Karpas-422 (cell line): ENCODE measurements at regions not wholly inside any gene's neighbourhood (a gene's known extent, or its start where the extent isn't known, plus 50 kb on each side); places are given as distances from the start of the nearest gene placed in this dataset.

Experiments used
- DNase-seq: peaks from one replicate; pipeline ENCODE4 v3.0.0-alpha.2; 2015
- H2AFZ ChIP-seq: fragments of 200-600 bp; sonication (generic); 2 replicates; pipeline ENCODE4 v1.6.1; 2014; ENCODE audit warnings: antibody characterized with exemption, low read length, mixed read lengths
- H3K27ac ChIP-seq: fragments of 200-600 bp; sonication (generic); 2 replicates; pipeline ENCODE4 v1.5.1; 2014; ENCODE audit warnings: mild to moderate bottlenecking, low read length, moderate library complexity
- H3K27me3 ChIP-seq: fragments of 200-600 bp; sonication (generic); 2 replicates; pipeline ENCODE4 v1.6.1; 2014; ENCODE audit warnings: low read length, mixed read lengths
- H3K36me3 ChIP-seq: fragments of 200-600 bp; sonication (generic); 2 replicates; pipeline ENCODE4 v1.6.1; 2014; ENCODE audit warnings: low read length, mixed read lengths; ENCODE audit not compliant: insufficient read depth
- H3K4me1 ChIP-seq: fragments of 200-600 bp; sonication (generic); 2 replicates; pipeline ENCODE4 v1.6.1; 2014; ENCODE audit warnings: mild to moderate bottlenecking, low read length, mixed read lengths
- H3K4me2 ChIP-seq: fragments of 200-600 bp; sonication (generic); 2 replicates; pipeline ENCODE4 v1.6.1; 2014; ENCODE audit warnings: low read length, low read depth, mild to moderate bottlenecking; ENCODE audit not compliant: poor library complexity, severe bottlenecking
- H3K4me3 ChIP-seq: fragments of 200-600 bp; sonication (generic); 2 replicates; pipeline ENCODE4 v1.5.1; 2014; ENCODE audit warnings: mild to moderate bottlenecking, antibody characterized with exemption, low read length, mixed read lengths
- H3K79me2 ChIP-seq: fragments of 200-600 bp; sonication (generic); 2 replicates; pipeline ENCODE4 v1.6.1; 2014; ENCODE audit warnings: mild to moderate bottlenecking, low read length, mixed read lengths
- H3K9ac ChIP-seq: fragments of 200-600 bp; sonication (generic); 2 replicates; pipeline ENCODE4 v1.6.0; 2014; ENCODE audit warnings: low read length
- H3K9me2 ChIP-seq: fragments of 200-600 bp; sonication (generic), shearing (Covaris generic); replicated peaks from 2 replicates; pipeline ENCODE4 v1.6.0; 2014; ENCODE audit warnings: mild to moderate bottlenecking, low read length, moderate library complexity; ENCODE audit not compliant: insufficient read depth
- H3K9me3 ChIP-seq: fragments of 300-700, 200-600 bp; sonication (generic); 2 replicates; pipeline ENCODE4 v1.6.1; 2014; ENCODE audit warnings: low read length, mixed read lengths
- H4K20me1 ChIP-seq: fragments of 200-600 bp; sonication (generic); 2 replicates; pipeline ENCODE4 v1.6.1; 2014; ENCODE audit warnings: mild to moderate bottlenecking, antibody characterized with exemption, low read length, low read depth; ENCODE audit not compliant: insufficient read depth

- Histone ChIP-seq H3K36me3 (no peaks in the 10 kb centered on the region), H4K20me1 (no peaks in the 10 kb centered on the region), H3K9me3 (no peaks in the 10 kb centered on the region), H3K27ac (no peak overlapping the region), H3K9ac (no peak overlapping the region), H3K9me2 (no peaks in the 10 kb centered on the region), H3K4me3 (no peak overlapping the region), H2AFZ (no peak overlapping the region), H3K79me2 (no peaks in the 10 kb centered on the region), H3K4me2 (no peak overlapping the region), H3K27me3 (no peaks in the 10 kb centered on the region; the same call in 1 of the 2 replicates), H3K4me1 (no peaks in the 10 kb centered on the region)
- DNase-seq: no peak
Measured at GRCh38 chr10:47071891-47072290, 160.7 kb downstream of the PTPN20 start.

GRCh38 chr10:47073967-47074366 lies 162.7 kb downstream of the PTPN20 start:
- H3K4me2 ChIP-seq: no peak overlapping the region

DNA sequence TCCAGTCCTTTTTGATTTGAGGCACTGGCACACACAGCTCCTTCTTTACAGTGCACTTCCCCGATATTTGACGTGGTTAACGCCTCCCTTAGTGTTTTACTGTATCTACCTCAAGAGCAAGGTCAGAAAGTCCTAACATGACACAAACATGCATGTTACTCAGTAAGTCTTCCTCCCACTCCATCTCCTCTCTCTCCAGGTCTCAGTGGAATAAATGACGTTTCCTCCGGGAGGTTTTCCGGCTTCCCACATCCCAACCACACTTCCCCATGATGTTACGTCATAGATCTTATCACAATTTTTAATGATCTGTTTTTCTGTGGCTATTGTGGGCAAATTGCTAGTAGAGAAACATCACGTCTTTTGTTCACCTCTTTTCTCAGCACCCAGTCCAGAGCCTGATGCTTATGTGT lies 165.7 kb downstream of the PTPN20 start:
- Histone ChIP-seq H3K9ac (no peak overlapping the region), H3K4me1 (no peaks in the 10 kb centered on the region), H3K27ac (no peak overlapping the region), H3K27me3 (no peaks in the 10 kb centered on the region), H3K4me2 (no peak overlapping the region), H2AFZ (no peak overlapping the region), H4K20me1 (no peaks in the 10 kb centered on the region), H3K36me3 (no peaks in the 10 kb centered on the region), H3K9me2 (no peaks in the 10 kb centered on the region), H3K9me3 (no peaks in the 10 kb centered on the region), H3K4me3 (no peak overlapping the region), H3K79me2 (no peaks in the 10 kb centered on the region)
- no peak for DNase-seq

More at GRCh38 chr10:47073967-47074366, 162.7 kb downstream of the PTPN20 start:
- DNase-seq: no peak
- Histone ChIP-seq H3K4me1 (no peaks in the 10 kb centered on the region), H3K4me3 (no peak overlapping the region), H3K27ac (no peak overlapping the region), H3K36me3 (no peaks in the 10 kb centered on the region), H4K20me1 (no peaks in the 10 kb centered on the region), H3K9ac (no peak overlapping the region), H3K9me3 (no peaks in the 10 kb centered on the region), H3K9me2 (no peaks in the 10 kb centered on the region), H3K27me3 (no peaks in the 10 kb centered on the region; the same call in 1 of the 2 replicates), H2AFZ (no peak overlapping the region), H3K79me2 (no peaks in the 10 kb centered on the region)

- H3K9me2 ChIP-seq: no peaks in the 10 kb centered on the region
- H3K27ac ChIP-seq: no peak overlapping the region
- no peak overlapping the region for H2AFZ ChIP-seq
- H3K4me2 ChIP-seq: no peak overlapping the region
- H3K27me3 ChIP-seq: no peaks in the 10 kb centered on the region
- H4K20me1 ChIP-seq: no peaks in the 10 kb centered on the region
- H3K9ac ChIP-seq: no peak overlapping the region
- H3K4me3 ChIP-seq: no peak overlapping the region
- no peaks in the 10 kb centered on the region for H3K4me1 ChIP-seq
- H3K9me3 ChIP-seq: no peaks in the 10 kb centered on the region
- no peaks in the 10 kb centered on the region for H3K79me2 ChIP-seq
- no peaks in the 10 kb centered on the region for H3K36me3 ChIP-seq
- no peak for DNase-seq
Measured at GRCh38 chr10:47077386-47077785, 166.2 kb downstream of the PTPN20 start.

GRCh38 chr10:47077941-47078340 lies 166.7 kb downstream of the PTPN20 start:
- Histone ChIP-seq H3K27ac (no peak overlapping the region), H3K4me2 (no peak overlapping the region), H3K36me3 (no peaks in the 10 kb centered on the region), H2AFZ (no peak overlapping the region), H3K9me2 (no peaks in the 10 kb centered on the region), H3K4me3 (no peak overlapping the region), H3K9me3 (no peaks in the 10 kb centered on the region), H3K27me3 (no peaks in the 10 kb centered on the region), H3K4me1 (no peaks in the 10 kb centered on the region), H4K20me1 (no peaks in the 10 kb centered on the region), H3K9ac (no peak overlapping the region), H3K79me2 (no peaks in the 10 kb centered on the region)
- DNase-seq: no peak

GRCh38 chr10:47078393-47079203 lies 167.4 kb downstream of the PTPN20 start:
- Histone ChIP-seq H2AFZ (no peak overlapping the region), H4K20me1 (no peaks in the 10 kb centered on the region), H3K4me1 (no peaks in the 10 kb centered on the region), H3K9me3 (no peaks in the 10 kb centered on the region), H3K36me3 (no peaks in the 10 kb centered on the region), H3K27me3 (no peaks in the 10 kb centered on the region), H3K27ac (no peak overlapping the region), H3K79me2 (no peaks in the 10 kb centered on the region), H3K4me2 (no peak overlapping the region), H3K9me2 (no peaks in the 10 kb centered on the region), H3K4me3 (no peak overlapping the region), H3K9ac (no peak overlapping the region)
- DNase-seq: no peak

GRCh38 chr10:47079204-47079580 lies 168.0 kb downstream of the PTPN20 start:
- Histone ChIP-seq H3K4me2 (no peak overlapping the region), H3K9me3 (no peaks in the 10 kb centered on the region)
- no peak for DNase-seq

GRCh38 chr10:47081264-47081663 lies 170.0 kb downstream of the PTPN20 start:
- Histone ChIP-seq H3K27ac (no peak overlapping the region), H3K36me3 (no peaks in the 10 kb centered on the region), H3K9me3 (no peaks in the 10 kb centered on the region), H3K27me3 (no peaks in the 10 kb centered on the region), H4K20me1 (no peaks in the 10 kb centered on the region), H3K79me2 (no peaks in the 10 kb centered on the region), H3K4me2 (no peak overlapping the region), H3K9ac (no peak overlapping the region), H3K4me3 (no peak overlapping the region), H3K4me1 (no peaks in the 10 kb centered on the region), H3K9me2 (no peaks in the 10 kb centered on the region), H2AFZ (no peak overlapping the region)
- DNase-seq: no peak

More at GRCh38 chr10:47079204-47079580, 168.0 kb downstream of the PTPN20 start:
- Histone ChIP-seq H3K9me2 (no peaks in the 10 kb centered on the region), H3K36me3 (no peaks in the 10 kb centered on the region), H4K20me1 (no peaks in the 10 kb centered on the region), H3K27me3 (no peaks in the 10 kb centered on the region), H3K4me1 (no peaks in the 10 kb centered on the region), H3K9ac (no peak overlapping the region), H3K79me2 (no peaks in the 10 kb centered on the region), H3K4me3 (no peak overlapping the region), H3K27ac (no peak overlapping the region), H2AFZ (no peak overlapping the region)
